HG03439 (cell line): ENCODE measurements at regions not wholly inside any gene's neighbourhood (a gene's known extent, or its start where the extent isn't known, plus 50 kb on each side); places are given as distances from the start of the nearest gene placed in this dataset.
"Not testable (repeated sequence)": the region's sequence is repeated elsewhere in the genome, so short reads cannot be mapped to it uniquely, and the experiment has no call there.

ENCODE experiments used
- ATAC-seq: cut with Tn5 transposase; IDR thresholded peaks from one replicate; pipeline ENCODE4 v1.9.1; 2021; ENCODE audit warnings: mild to moderate bottlenecking, moderate library complexity; ENCODE audit not compliant: unreplicated experiment

DNA sequence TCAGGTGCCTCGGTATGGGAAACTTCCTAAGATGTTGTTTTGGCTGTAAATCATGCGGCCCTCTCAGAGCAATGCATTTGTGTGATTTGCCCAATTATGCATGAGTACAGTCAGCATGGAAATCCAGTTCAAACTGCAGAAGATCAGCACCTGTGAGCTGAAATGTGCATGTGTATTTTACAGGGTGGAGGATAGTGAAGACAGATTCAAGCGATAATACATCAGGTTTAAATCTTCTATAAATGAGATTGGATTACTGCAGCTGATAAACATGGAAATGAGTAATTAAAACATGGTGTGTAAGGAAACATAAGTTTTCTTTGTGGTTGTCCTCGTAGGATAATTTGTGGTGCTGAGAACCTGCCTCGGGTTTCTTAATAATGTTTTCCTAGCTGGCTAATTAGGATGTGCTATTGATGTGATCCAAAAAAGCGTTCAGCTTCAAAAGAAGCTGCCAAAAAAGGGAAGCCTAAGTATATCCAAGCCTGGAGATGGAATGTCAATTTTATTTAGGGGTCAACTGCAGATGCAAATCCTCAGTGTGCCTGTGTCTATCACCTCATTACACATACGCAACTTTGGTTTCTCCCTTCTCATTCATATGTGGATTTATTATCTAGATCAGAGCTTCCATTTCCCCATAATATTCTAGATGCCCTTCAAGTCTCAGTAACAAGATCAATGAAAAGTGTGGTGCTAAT, 117.1 kb upstream of the CCDC28A start:
- ATAC-seq, result no peak

DNA sequence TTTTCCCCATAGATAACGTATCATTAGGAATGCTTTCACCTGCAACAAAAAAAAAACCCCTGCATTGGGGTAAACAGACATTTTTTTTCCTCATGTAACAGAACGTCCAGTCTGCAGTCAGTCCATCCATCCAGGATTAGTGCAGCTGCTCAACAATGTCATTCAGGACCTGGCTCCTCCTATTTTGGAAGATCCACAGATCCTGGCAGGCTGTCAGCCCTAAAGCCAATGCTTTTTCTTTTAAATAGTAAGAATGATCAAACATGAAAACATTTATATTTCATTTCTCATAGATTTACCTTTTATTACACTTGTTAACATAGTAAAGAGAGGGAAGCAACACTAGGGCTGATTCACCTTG, 116.5 kb upstream of the CCDC28A start:
- no peak for ATAC-seq

DNA sequence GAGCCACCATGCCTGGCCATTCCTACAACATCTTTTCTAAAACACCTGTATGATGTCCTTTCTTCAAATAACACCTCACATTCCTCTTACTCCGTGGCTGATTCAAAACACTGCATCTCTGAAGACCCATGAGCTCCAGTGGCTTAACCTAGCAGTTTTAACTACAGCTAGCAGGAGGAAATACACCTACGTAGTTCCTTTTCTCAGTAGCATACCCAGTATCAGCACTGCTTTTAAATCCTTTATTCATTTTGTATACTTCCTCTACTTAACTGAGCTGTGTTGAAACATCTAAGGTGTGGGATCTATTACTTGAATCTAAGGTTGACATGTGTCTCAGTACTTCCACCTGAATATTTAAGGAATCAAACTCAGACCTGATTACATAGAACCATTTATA, 113.6 kb upstream of the CCDC28A start:
- no peak for ATAC-seq

DNA sequence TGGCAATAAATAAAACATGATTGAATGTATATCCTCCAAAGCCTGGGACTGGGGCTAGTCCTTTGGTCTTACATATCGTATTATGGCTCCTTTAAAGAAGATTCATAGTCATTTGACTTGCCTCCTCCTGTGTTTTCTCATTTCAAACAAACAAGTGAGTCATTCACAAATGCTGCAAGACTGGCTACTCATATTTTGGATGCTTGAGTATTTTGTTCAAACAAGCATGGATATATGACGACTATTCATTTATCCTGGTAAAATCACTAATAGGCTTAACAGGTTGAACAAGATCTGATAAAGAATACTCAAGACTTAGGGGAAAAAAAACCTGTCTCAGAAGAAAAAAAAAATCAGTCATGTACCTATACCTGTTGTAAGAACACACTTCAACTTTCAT, 111.1 kb upstream of the CCDC28A start:
- no peak for ATAC-seq

DNA sequence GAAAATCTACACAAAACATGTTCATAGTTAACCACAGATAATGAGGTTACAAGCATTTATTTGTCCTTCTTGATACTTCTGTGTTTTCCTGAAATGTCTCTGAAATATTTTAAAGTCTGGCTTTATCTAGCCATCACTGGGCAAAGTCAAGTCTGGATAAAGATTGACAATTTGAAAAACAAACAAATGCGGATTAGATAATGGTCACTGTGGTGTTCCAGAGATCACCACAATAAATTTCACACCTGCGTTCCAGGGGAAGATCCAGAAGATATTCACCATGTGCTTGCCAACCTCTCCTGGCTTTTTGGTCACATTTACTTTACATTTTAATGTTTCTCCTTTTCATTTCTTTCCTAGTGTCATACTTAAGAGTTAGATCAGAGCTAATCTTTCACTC, 109.7 kb upstream of the CCDC28A start:
- ATAC-seq, result no peak

DNA sequence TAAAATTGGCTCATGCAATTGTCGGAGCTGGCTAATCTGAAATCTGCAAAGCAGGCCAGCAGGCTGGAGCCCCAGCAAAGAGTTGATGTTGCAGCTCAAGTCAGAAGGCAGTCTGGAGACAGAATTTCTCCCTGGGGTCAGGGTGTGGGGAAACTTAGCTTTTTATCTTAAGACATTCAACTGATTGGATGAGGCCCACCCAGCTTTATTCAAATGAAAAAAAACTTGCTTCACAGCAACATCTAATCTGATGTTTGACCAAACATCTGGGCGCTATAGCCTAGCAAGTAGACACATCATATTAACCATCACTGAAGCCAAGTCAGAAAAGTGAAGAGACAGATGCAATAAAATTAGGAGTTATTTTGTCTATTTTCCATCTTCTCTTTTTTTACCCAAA, 108.8 kb upstream of the CCDC28A start:
- ATAC-seq, result no peak

DNA sequence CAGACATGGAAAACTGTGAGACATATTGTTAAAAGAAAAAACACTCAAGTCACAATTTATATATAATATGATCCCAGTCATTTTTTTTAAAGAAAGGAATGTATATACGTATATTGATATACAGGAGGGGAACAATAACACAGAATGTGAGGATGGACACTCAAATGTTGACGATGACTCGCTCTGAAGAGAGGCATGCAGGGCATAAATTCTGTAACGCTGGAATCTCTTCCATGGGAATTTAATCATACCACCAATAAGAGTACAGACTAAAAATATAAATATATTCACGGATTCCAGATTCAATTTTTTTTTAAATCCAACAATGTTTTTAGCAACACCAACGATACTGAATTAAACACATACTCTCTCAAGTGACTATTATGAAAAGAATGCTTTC, 106.9 kb upstream of the CCDC28A start:
- no peak for ATAC-seq

DNA sequence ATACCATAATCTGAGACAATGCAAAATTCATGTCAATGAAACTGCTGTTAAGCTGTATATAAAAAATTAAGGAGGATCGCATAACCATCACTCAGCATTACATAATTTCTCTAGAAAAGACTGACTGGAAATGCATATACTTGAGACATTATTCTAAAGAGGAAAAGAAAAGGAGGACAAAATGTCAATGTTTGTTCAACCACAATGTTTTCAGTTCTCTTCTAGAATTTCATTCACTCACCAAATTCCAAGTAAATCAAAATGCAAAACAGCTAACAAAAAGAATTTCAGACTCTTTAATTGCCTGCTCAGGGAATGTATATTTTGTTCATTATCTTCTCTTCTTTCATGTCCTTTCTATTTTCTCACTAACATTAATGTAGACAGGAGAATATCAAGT, 106.2 kb upstream of the CCDC28A start:
- no peak for ATAC-seq

DNA sequence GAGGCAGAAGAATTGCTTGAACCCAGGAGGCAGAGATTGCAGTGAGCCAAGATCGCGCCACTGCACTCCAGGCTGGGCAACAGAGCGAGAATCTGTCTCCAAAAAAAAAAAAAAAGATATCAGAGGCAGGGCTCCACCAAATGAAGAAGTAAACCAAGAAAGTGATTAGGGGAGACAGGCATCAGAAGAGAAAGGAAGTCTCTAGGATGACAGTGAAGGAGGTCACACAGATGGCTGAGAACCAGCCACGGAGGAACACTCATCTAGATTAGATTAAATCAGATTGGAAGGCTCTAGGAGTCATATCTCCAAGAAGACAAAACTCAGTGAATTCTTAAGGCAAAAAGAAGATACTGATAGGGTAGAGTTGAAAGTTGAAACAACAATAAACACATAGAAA, 102.2 kb upstream of the CCDC28A start:
- ATAC-seq, result no peak

DNA sequence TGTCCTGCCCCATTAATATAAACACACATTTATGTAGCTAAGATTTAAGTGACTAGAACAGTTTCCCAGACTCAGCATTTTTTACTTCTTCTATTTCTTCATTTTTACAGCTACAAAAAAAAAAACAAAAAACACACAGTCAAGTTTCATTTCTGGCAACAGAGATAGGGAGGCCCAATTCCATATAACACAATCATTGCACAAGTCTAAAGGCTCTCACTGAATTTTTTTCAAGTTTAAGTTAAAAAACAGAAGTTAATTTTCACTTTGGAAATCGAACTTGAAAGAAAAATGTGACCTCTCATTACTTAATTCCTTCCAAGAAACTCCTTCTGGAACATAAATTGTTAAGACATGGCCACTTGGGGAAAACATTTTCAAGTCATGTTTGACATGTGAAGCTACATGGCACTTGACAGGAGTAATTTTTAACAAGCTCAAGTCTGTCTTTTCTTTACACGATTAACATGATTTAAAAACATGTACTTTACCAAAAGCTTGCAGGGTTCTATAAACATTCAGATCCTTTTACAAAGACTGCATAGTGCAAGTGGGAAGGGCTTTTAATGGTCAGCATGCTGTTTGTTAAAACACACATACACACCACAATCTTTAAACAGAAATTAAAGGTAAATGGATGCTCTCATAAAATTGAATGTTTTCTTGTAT, 100.1 kb upstream of the CCDC28A start:
- ATAC-seq, result no peak

DNA sequence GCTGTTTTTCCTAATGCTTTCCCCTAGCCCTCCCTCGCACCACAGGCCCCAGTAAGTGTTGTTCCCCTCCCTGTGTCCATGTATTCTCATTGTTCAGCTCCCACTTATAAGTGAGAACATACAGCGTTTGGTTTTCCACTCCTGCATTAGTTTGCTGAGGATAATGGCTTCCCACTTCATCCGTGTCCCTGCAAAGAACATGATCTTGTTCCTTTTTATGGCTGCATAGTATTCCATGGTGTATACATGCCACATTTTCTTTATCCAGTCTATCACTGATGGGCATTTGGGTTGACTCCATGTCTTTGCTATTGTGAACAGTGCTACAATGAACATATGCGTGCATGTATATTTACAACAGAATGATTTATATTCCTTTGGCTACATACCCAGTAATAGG, 99.1 kb upstream of the CCDC28A start:
- ATAC-seq, result not testable (repeated sequence)

DNA sequence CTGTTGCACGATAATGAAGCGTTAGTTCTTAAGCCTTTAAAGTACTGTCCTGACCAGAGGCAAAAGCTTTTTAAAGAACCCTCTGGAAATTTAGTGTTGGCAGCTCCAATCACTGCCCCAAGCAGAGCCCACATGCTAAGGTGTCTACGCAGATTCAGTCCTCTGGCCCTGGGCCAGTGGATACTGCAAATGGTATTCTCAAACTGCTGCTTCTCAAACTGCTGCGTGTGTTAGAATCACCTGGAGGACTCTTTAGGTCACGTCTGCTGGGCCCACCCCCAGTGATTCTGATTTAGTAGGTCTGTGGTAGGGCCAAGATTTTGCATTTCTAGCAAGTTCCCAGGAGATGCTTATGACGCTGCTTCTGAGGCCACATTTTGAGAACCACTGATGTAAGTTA, 96.0 kb upstream of the CCDC28A start:
- no peak for ATAC-seq

DNA sequence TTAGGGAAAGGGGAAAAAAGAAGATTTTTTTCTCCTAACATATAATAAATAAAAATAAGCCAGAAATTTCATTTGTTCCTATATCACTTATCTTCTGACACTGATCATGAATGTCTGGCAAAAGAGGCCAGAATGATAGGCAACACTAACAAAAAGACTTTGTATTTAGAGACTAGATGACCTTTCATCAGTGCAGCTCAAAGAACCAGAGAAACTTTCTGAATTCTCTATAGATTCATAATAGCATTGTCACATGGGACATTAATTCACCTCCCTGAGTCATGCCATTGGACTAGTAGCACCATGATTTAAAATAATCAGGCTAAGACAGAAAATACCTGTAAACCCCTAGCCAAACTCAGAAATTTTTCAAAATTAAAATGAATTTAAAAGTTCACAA, 95.4 kb upstream of the CCDC28A start:
- no peak for ATAC-seq

DNA sequence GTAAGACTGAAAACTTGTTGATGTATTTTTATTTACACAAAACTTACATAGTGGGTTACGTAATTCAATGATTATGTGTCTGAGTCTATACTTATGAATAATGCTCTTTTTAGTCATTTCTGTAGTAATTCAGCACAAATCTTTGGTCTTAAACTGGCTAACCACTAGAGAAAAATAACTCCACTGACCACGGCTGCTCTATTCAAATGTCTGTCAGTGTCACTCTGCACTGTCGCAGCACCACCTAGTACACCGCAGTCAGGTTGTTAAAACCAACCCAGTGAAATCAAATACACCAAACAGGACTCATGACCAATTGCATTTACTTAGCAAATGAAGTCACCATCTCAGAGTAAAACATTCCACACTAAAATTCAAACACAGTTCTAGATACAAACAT, 93.5 kb upstream of the CCDC28A start:
- ATAC-seq, result no peak

DNA sequence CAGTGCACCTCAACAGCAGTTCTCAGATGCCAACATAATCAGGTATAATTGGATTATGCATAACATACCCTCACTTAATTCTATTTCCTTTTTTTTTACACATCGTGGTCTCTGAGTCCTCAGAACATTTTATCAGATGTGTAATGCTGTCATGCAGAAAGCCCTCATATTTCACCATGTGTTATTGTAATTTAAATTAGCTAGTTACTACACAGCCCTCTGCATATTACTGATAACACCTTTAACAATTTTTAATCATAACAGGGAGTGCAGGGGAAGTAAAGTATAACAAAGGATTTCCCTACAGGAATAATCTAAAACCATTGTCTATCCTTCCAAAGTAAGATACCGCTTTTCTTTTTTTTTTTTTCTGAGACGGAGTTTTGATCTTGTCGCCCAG, 91.9 kb upstream of the CCDC28A start:
- no peak for ATAC-seq

DNA sequence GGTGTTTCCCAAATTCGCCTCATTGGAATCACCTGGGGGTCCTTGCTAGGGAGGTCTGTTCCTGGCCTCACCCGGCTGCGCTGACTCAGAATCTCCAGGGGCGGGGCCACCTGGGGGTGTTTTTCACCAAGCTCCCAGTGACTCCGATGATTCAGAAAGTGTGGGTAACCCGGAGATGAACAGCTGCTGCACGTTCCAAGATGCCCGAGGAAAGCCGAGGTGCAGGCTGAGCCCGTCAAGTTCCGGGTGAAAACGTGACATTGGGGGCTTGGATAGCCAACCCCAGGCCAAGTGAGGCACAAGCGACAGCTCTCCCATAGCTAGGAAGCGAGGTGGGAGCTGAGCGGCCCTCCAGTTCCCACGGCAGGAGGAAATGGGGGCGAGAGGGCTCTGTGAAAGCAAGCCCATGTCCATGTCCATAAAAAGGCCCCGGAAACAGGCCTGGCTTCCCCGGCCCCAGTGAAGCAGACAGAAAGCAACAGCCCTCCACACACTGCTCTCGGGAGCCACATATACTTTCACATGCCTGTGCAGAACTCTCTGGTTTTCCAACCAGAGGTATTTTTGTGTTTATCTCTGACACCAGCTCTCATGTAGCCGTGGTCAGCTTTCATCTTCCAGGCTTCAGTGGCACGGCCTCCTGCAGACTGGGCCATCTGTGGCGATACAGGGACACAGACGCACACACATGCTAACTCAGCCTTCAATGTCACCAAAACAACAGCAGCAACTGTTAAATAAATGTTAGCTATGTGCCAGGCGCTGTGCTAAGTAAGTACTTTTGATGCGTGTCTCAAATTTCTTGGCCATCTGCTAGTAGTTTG, 90.7 kb upstream of the CCDC28A start:
- no peak for ATAC-seq

DNA sequence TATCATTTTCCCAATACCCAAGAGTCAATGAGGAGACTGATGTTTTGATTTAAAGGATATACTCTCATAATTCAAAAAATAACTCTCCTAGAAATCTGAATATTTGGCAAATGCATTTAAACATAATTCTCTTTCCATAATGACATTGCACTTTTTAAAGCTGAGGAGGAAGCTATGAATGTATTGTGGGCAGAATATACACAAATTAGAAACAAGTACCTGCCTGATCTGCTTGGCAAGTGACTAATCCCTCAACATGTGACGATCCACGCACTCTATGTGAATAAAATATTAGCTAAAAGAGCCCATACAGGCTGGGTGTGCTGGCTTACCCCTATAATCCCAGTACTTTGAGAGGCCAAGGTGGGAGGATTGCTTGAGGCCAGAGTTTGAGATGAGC, 88.3 kb upstream of the CCDC28A start:
- no peak for ATAC-seq

DNA sequence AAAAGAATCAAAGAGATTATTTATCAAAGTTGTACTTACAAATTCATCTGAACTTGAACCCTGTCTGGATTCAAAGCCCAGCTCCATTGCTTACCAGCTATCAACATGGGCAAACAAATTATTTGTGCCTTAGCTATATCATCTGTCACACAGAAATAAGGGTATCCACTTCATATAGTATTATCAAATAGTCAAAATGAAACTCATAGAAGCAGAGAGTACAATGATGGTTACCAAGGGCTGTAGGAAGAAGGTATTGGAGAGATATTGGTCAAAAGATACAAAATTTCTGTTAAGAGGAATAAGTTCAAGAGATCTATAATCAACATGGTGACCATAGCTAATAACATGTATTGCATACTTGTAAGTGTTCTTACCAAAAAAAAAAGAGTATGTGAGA, 87.8 kb upstream of the CCDC28A start:
- no peak for ATAC-seq

DNA sequence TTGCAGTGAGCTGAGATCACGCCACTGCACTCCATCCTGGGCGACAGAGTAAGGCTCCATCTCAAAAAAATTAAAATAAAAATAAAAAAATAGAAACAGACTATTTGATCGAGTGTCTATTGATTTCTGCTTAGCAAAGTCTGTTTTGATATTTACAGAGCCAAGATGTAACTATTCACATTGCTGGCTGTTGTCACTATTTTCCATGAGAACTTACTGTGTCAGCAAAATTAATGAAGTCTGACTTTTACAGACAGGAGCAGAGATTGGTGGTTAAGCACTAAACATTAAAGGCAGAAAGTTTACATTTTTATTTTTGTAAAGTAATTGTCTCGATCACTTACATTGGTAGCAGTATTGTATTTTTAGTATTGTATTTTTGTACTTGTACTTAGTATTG, 85.0 kb upstream of the CCDC28A start:
- no peak for ATAC-seq

DNA sequence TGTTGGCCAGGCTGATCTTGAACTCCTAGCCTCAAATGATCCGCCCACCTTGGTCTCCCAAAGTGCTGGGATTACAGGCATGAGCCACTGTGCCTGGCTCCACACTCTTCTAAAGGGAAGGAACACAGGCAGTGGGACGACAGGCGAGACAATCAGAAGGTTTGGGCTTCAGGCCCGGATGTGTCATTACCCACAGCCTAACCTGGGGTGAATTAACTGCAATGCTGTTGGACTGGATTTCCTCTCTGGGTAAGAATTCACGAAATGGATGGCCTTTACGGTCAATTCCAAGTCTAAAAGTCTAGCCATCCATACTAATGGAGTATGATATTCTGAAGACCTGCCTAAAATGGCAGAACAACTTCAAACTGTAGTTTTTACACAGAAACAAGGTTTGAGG, 83.7 kb upstream of the CCDC28A start:
- ATAC-seq, result no peak

DNA sequence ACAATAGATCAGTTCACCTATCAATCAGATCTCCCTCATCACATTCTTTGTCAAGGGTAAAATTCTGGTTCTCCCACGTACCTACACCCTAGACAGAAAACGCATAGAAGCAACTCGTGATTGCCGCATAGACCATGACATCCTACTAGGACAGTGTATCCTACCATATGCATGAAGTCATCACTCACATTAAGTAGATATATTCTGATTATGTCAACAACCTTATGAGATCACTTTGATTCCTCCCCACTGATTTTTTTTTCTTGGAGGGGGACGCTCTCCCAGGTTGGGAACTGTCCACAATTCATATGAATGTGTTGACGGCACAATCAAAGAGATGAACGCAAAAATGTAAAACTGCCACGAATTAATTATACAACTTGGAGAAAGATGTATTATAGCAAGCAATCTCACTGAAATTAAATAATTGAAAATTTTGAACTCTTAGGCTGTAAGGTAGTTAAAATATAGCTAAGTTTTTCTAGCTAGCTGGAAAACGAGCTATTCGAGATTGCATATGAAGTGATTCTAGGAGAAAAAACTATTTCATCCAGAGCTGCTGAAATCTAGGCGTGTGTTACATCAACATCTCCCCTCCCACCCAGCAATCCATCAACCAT, 82.5 kb upstream of the CCDC28A start:
- no peak for ATAC-seq

DNA sequence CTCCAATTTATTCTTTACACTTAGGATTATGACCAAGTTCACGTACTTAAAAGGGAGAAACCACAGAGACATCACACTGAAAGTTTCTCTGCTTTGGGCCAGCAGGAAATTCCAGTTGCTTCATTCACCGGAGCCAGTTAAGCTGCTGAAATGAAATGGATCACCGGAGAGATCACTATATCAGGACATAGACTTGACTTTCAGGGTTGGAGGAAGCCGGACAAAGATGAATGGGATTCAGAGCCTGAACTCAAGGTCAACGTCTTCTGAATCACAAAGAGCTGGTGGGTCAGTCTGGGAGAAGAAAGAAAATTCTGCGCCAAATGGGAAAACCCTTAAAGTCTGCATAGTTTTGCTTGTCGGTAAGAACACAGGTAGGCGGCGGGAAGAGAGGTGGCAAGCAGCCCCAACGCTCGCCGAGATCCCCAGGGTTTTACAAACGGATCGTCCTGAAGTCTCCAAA, 81.9 kb upstream of the CCDC28A start:
- ATAC-seq, result peak; percentile 9
